GM12874 (cell line): ENCODE measurements at regions not wholly inside any gene's neighbourhood (a gene's known extent, or its start where the extent isn't known, plus 50 kb on each side); places are given as distances from the start of the nearest gene placed in this dataset.

ENCODE experiments used
- TF ChIP-seq, protein P1 (sequence below): IDR thresholded peaks from 2 replicates; pipeline ENCODE4 v1.5.1; 2011; ENCODE audit warnings: low read depth, mild to moderate bottlenecking, control low read depth, low read length, moderate library complexity; ENCODE audit not compliant: insufficient read depth

DNA sequence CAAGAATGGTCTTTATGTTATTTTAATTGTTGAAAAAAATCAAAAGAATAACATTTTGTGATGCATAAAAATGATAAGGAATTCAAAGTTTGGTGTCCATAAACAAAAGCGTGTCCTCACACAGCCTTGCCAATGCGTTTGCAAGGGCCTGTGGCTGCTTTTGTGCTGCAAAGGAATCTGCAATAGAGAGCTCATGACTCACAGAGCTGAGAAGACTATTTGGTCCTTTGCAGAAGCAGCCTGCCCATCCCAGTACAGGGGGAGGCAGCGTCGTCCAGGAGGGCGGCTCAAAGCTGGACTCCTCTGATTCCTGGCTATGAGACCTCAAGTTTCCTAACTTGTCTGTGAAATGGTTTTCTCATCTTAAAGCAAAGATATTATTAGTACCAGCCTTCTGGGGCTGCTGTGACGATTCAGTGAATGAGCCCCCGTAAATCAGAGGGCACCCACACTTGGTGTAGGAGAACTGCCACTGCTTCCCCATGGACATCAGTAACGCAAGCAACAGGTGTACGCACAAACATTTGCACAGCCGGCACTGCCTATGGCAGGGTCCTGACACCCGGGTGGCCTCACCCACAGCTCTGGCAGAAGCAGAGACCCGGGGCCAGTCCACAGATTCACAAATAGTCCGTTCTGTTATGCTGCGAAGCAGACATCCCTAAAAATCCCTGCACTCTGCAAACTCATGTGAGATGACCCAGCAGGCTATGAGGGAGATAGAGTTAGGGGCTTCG is 70.6 kb upstream of the ASAP2 start:
- TF ChIP-seq, protein P1, sequence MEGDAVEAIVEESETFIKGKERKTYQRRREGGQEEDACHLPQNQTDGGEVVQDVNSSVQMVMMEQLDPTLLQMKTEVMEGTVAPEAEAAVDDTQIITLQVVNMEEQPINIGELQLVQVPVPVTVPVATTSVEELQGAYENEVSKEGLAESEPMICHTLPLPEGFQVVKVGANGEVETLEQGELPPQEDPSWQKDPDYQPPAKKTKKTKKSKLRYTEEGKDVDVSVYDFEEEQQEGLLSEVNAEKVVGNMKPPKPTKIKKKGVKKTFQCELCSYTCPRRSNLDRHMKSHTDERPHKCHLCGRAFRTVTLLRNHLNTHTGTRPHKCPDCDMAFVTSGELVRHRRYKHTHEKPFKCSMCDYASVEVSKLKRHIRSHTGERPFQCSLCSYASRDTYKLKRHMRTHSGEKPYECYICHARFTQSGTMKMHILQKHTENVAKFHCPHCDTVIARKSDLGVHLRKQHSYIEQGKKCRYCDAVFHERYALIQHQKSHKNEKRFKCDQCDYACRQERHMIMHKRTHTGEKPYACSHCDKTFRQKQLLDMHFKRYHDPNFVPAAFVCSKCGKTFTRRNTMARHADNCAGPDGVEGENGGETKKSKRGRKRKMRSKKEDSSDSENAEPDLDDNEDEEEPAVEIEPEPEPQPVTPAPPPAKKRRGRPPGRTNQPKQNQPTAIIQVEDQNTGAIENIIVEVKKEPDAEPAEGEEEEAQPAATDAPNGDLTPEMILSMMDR = no peak

DNA sequence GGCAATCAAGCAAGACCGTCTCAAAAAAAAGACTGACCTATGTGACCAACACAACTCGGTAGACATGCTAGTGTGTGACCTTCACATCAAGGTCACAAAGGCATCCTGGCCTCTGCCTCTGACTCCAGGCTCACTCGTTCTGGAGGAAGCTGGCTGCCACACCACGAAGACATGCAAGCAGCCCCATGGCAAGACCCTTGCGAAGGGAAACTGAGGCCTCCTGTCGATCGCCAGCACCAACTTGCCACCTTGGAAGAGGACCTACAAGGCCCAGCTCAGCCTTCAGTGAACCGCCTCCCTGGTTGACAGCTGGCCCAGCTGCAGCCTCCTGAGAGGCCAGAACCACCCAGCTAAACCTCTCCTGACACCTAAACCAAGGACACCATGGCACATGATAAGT is 79.3 kb upstream of the ASAP2 start:
- TF ChIP-seq, protein P1 = no peak

DNA sequence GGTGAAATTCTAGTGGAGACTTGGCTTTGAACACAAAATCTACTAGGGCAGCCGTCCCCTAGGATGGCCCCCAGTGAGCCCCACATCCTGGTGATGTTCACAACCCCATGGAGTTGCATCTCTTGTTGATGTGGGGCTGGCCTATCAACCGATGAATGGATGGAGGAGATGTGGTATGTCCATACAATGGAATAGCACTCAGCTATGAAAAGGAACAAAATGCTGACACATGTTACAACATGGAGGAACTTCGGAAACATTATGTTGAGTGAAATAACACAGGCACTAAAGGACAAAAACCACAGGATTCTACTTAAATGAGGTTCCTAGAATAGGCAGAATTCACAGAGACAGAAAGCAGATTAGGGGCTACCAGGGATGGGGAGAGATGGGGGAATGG is 80.1 kb upstream of the ASAP2 start:
- TF ChIP-seq, protein P1 = no peak

DNA sequence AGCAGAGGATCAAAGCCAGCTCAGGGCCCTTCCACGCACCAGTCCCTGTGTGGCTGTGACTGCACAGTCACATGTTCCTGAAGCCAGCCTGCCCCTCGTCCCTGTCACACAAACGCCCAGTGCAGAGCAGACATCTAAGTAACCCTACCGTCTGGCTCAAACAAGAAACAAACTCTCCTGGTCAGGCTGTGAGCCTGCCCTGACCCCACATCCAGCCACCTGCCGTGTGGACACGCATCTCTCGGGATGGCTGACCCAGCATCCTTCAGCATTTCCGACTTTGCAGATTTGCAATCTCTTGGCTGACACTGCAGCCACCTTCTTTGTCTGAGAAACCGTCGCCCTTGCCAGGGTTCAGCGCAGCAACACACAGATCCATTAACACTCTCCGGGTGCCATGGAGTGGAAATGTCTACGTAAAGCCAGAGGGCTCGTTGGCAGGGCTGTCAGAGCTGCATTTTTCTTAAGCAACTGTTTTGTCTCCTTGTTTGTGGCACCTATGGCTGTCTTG is 82.3 kb upstream of the ASAP2 start:
- TF ChIP-seq, protein P1 = no peak

DNA sequence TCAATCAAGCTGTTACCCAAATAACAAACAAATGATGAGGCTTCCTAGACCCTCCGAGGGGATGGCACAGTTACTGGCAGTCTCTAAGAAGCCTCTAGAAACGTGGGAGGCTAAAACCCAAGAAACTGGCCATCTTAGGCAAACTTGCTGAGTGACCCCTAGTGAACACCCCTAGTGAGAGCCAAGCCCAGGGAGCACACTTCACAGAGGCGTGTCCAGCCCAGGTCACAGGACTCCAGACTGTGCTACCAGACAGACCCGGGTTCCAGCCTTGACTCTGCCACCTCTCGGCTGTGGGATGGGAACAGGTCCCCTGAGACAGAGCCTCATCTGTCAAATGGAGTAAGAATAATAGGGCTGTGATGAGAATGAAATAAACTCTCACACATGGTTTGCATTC is 83.5 kb upstream of the ASAP2 start:
- TF ChIP-seq, protein P1 = no peak

DNA sequence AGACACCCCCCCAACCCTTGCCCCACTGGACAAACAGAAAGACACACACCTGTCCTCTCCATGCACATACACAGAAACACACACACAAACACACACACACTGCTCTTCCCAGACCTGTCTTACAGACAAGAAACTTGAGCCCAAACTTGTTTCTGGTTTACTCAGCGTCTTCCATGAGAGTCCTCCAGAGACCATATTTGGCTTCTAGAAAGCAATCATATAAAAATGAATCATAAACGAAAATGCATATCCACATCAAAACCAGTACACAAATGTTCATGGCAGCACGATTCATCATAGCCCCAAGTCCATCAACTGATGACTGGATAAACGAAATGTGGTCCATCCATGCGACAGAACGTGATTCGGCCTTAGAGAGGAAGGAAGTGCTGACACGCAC is 84.2 kb upstream of the ASAP2 start:
- TF ChIP-seq, protein P1 = no peak

- TF ChIP-seq, protein P1 = no peak
Observed at GRCh38 chr2:9118383-9118960, 88.1 kb upstream of the ASAP2 start.
